Ovary (tissue), 3 donors: ENCODE measurements at regions not wholly inside any gene's neighbourhood (a gene's known extent, or its start where the extent isn't known, plus 50 kb on each side); places are given as distances from the start of the nearest gene placed in this dataset.

Experiments used
- CTCF ChIP-seq, 3 donors: fragments of 450-650 bp in 2 of 3; fragments of 200-600 bp in 1 of 3; IDR thresholded peaks; one replicate each; pipeline versions ENCODE4 v1.5.1 to v1.8.0; 2016 to 2022; ENCODE audit warnings: antibody characterized with exemption in 3 of 3, mild to moderate bottlenecking in 1 of 3
- EP300 ChIP-seq: sonication (generic); formaldehyde crosslinking; IDR thresholded peaks from one replicate; pipeline ENCODE4 v1.6.1; 2017; ENCODE audit warnings: antibody characterized with exemption
- POLR2A ChIP-seq: fragments of 450-650 bp; IDR thresholded peaks from one replicate; pipeline ENCODE4 v1.6.1; 2017; ENCODE audit warnings: antibody characterized with exemption, mild to moderate bottlenecking, moderate library complexity
- donor health status: DM: no; HTN: no; CAD: no.

GRCh38 chr11:8808226-8808585, 102.8 kb upstream of the AKIP1 start:
- no peak for TF ChIP-seq EP300
- TF ChIP-seq POLR2A = no peak
- no peak for TF ChIP-seq CTCF (IDR thresholded peaks at IDR 0.05)
